Epithelial cell of proximal tubule (primary cell): ENCODE measurements at regions not wholly inside any gene's neighbourhood (a gene's known extent, or its start where the extent isn't known, plus 50 kb on each side); places are given as distances from the start of the nearest gene placed in this dataset.

Source experiments
- DNase-seq: peaks from one replicate; pipeline ENCODE4 v3.0.0-alpha.2; 2011; ENCODE audit warnings: low read depth
- H3K4me3 ChIP-seq: 2 replicates; pipeline ENCODE4 v1.5.1; 2011; ENCODE audit warnings: low read depth, mild to moderate bottlenecking, low read length
- CTCF ChIP-seq: conservative IDR thresholded peaks from 2 replicates; pipeline ENCODE4 v1.5.1; 2012; ENCODE audit warnings: low read depth, mild to moderate bottlenecking, low read length

DNA sequence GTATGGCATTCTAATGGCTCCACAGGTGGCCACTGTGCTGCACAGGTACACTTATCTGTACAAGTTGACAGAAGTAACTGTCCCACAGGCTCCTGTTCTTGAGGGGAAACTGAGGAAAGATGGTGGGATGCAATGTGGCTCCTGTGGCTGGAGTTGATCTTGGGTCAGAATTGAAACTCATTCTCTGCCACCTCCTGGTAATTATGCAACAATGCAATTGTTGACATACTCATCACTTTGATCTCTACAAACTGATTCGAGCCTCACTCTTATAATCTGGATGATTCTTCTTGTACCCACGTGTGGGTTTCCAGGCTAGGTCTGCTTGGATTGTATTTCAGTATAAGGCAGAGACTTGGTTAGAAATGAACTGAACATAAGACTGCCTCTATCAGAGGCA is 148.8 kb downstream of the CCNG2 start:
- TF ChIP-seq CTCF: peak; percentile 5
- no peak overlapping the region for H3K4me3 ChIP-seq
- DNase-seq: no peak

DNA sequence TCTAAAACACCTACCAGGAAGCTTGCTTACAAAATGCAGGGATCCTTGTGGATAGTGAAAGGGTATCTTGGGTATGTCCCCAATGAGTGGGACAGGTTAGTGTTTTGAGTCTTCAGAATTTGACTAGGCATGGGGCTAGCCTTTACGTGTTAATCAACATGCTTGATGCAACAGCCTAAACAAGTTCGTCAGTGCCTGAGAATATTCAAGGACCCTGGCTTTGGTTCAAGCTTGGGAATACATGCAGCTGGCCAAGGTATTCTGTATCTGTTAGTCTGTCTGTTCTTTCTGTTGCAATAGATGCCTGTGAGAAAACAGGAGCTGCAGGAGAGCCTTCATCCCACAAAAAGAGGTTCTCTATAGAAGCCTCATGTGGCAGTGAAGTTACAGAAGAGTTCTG is 149.5 kb downstream of the CCNG2 start:
- no peak overlapping the region for H3K4me3 ChIP-seq
- TF ChIP-seq CTCF: no peak
- no peak for DNase-seq

GRCh38 chr4:77308843-77309242 is 151.8 kb downstream of the CCNG2 start:
- no peak for DNase-seq
- TF ChIP-seq CTCF: peak; percentile 56
- H3K4me3 ChIP-seq: no peak overlapping the region

DNA sequence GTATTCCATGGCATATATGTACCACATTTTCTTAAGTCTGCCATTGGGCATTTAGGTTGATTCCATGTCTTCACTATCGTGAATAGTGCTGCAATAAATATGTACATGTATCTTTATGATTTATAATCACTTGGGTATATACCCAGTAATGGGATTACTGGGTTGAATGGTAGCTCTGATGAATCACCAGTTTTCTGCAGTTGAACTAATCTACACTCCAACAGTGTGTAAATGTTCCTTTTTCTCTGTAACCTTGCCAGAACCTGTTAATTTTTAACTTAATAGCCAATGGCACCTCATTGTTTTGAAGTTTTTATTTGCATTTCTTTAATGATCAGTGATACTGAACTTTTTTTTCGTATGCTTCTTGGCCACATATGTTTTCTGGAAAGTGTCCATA is 152.5 kb downstream of the CCNG2 start:
- H3K4me3 ChIP-seq: no peak overlapping the region
- TF ChIP-seq CTCF: no peak
- peak; percentile 9 for DNase-seq

DNA sequence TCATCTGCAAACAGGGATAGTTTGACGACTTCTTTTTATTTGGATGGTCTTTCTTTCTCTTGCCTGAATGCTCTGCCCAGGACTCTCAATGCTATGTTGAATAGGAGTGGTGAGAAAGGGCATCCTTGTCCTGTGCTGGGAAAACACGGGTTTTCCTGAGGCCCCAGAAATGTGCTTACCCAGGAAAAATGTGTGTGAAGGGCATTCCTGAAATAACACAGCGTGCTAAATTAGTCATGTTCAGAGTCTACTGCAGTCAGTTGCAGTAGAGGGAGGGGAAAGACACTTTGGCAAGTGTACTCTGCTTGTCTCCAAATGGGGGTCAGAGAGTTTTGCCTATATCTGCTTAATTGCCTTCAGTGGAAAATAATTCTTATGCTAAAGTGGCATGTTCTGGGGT is 153.9 kb downstream of the CCNG2 start:
- no peak for TF ChIP-seq CTCF
- no peak overlapping the region for H3K4me3 ChIP-seq
- DNase-seq: peak; percentile 15

DNA sequence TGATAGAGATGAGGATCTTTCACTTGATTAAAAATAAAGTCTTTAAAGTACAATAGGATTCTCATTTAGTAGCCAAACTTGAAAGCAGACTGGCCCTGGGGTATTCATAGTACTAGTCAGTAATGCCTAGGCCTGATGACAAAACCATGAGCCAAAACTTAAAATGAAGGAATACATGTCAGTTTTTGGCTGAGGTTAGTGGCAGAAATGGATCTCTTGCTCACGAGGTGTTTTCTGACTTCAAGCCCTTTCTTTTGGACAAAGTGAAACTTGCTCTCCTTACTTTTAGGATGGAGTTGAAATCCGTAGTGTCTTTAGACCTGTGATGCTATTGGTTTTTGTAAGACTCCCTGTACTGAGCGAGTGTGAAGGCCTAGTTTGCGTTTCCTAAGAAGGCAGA is 157.7 kb downstream of the CCNG2 start:
- no peak for TF ChIP-seq CTCF
- no peak overlapping the region for H3K4me3 ChIP-seq
- no peak for DNase-seq

DNA sequence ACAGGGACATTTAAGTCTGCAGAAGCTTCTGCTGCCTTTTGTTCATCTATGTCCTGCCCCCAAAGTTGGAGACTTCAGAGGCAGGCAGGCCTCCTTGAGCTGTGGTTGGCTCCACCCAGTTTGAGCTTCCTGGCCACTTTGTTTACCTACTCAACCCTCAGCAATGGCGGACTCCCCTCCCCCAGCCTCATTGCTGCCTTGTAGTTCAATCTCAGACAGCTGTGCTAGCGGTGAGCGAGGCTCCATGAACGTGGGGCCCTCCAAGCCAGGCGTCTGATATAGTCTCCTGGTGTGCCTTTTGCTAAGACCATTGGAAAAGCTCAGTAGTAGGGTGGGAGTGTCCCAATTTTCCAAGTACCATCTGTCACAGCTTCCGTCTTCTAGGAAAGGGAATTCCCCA is 170.1 kb downstream of the CCNG2 start:
- no peak for TF ChIP-seq CTCF
- DNase-seq: no peak
- H3K4me3 ChIP-seq: no peak overlapping the region
